ENCODE measurements at regions not wholly inside any gene's neighbourhood (a gene's known extent, or its start where the extent isn't known, plus 50 kb on each side); places are given as distances from the start of the nearest gene placed in this dataset.
"Not testable (repeated sequence)": the region's sequence is repeated elsewhere in the genome, so short reads cannot be mapped to it uniquely, and the experiment has no call there.

GRCh38 chr2:89606514-89606913 lies 915.0 kb downstream of the RPIA start:
- TF ChIP-seq CTCF, POLR2A, EP300, POLR2AphosphoS5 (IDR thresholded peaks at IDR 0.05): not testable (repeated sequence)
